Keratinocyte (primary cell): ENCODE measurements at regions not wholly inside any gene's neighbourhood (a gene's known extent, or its start where the extent isn't known, plus 50 kb on each side); places are given as distances from the start of the nearest gene placed in this dataset.

Source experiments
- DNase-seq: peaks from one replicate; pipeline ENCODE4 v3.0.0-alpha.2; 2011; ENCODE audit warnings: low read depth, missing footprints, low spot score
- FAIRE-seq: peaks from 2 replicates; lab custom pipeline; 2011; peaks lifted over from hg19 to GRCh38; lab: Jason Lieb, UNC
- H2AFZ ChIP-seq: 2 replicates; pipeline ENCODE4 v1.6.0; 2012; ENCODE audit warnings: low read length, control low read depth, inconsistent platforms; ENCODE audit not compliant: control insufficient read depth
- H3K27ac ChIP-seq: 2 replicates; pipeline ENCODE4 v1.5.1; 2011; ENCODE audit warnings: low read length; ENCODE audit not compliant: control insufficient read depth, insufficient read depth
- H3K27me3 ChIP-seq: 3 replicates; pipeline ENCODE4 v1.6.0; 2011; ENCODE audit warnings: low read length; ENCODE audit not compliant: control insufficient read depth, insufficient read depth; ENCODE audit errors: extremely low read depth
- H3K36me3 ChIP-seq, 2 experiments: 2 replicates in 1 of 2; 3 replicates in 1 of 2; pipeline ENCODE4 v1.5.1; 2011; ENCODE audit warnings: low read length in 2 of 2, mild to moderate bottlenecking in 1 of 2; ENCODE audit not compliant: control insufficient read depth in 2 of 2, insufficient read depth in 2 of 2; ENCODE audit errors: extremely low read depth in 1 of 2
- H3K4me1 ChIP-seq: 3 replicates; pipeline ENCODE4 v1.5.1; 2011; ENCODE audit warnings: low read length; ENCODE audit not compliant: control insufficient read depth, insufficient read depth; ENCODE audit errors: extremely low read depth
- H3K4me2 ChIP-seq: 3 replicates; pipeline ENCODE4 v1.6.0; 2011; ENCODE audit warnings: low read depth, low read length; ENCODE audit not compliant: control insufficient read depth, insufficient read depth; ENCODE audit errors: extremely low read depth
- H3K4me3 ChIP-seq, 3 experiments: fragments of 200-600 bp in 1 of 3; sonication (generic) in 1 of 3; 2 replicates in 2 of 3; 3 replicates in 1 of 3; pipeline ENCODE4 v1.5.1; 2011 to 2016; ENCODE audit warnings: low read length in 3 of 3, mild to moderate bottlenecking in 3 of 3, control low read depth in 2 of 3, inconsistent platforms in 1 of 3, low read depth in 1 of 3, mixed read lengths in 1 of 3, mixed run types in 1 of 3, moderate library complexity in 1 of 3; ENCODE audit not compliant: control insufficient read depth in 2 of 3, insufficient read depth in 2 of 3; ENCODE audit errors: extremely low read depth in 1 of 3
- H3K79me2 ChIP-seq: 2 replicates; pipeline ENCODE4 v1.6.0; 2012; ENCODE audit warnings: low read length; ENCODE audit not compliant: control insufficient read depth, insufficient read depth
- H3K9ac ChIP-seq: 3 replicates; pipeline ENCODE4 v1.6.0; 2011; ENCODE audit warnings: low read length; ENCODE audit not compliant: control insufficient read depth, insufficient read depth; ENCODE audit errors: extremely low read depth
- H3K9me1 ChIP-seq: 3 replicates; pipeline ENCODE4 v1.6.0; 2011; ENCODE audit warnings: low read length; ENCODE audit not compliant: control insufficient read depth, insufficient read depth; ENCODE audit errors: extremely low read depth
- H3K9me3 ChIP-seq: 2 replicates; pipeline ENCODE4 v1.5.1; 2012; ENCODE audit warnings: low read depth, low read length; ENCODE audit not compliant: control insufficient read depth
- H4K20me1 ChIP-seq: 3 replicates; pipeline ENCODE4 v1.6.0; 2011; ENCODE audit warnings: low read length; ENCODE audit not compliant: control insufficient read depth, insufficient read depth; ENCODE audit errors: extremely low read depth
- EZH2 ChIP-seq: IDR thresholded peaks from one replicate; pipeline ENCODE4 v1.6.1; 2012; ENCODE audit warnings: inconsistent platforms, mild to moderate bottlenecking, low read length, moderate library complexity
- dilution Hi-C: fragments of 300-500 bp; cut with MboI; formaldehyde crosslinking; loops from one replicate; pipeline ENCODE4 v1.7.0; 2020; ENCODE audit warnings: low sequenced_read_pairs; ENCODE audit not compliant: extremely low pct_ligation_motif_present
- TF ChIP-seq, protein P1 (sequence below), 3 experiments: IDR thresholded peaks in 1 of 3; conservative IDR thresholded peaks in 1 of 3; optimal IDR thresholded peaks in 1 of 3; 2 replicates in 2 of 3; 3 replicates in 1 of 3; pipeline versions ENCODE3 to v1.5.1; 2011; ENCODE audit warnings: low read length in 3 of 3, mild to moderate bottlenecking in 3 of 3, moderate library complexity in 2 of 3, control low read depth in 1 of 3, inconsistent platforms in 1 of 3; ENCODE audit not compliant: insufficient read depth in 2 of 3; ENCODE audit errors: extremely low read depth in 1 of 3

DNA sequence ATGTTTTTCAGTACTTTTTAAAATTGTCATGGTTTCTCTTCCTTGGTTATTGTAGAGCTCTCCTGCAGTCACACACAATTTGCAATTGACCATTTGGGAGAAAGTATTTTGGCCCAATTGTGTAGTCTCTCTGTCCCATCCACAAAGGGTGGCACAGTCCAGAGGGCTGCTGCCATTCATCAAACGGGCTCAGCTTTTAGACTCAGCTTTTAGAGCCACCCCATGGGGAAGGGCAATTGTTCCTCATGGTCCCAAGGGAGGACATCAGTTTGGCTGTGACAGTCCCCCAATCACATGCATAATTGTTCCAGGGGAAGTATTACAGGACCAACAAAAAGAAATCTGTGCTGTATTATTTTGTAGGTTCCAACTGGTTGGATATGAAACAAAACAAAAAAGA is 207.6 kb downstream of the ZNF462 start:
- H3K9ac ChIP-seq: no peak overlapping the region
- H3K4me3 ChIP-seq: no peak overlapping the region
- TF ChIP-seq EZH2: no peak
- TF ChIP-seq, protein P1, sequence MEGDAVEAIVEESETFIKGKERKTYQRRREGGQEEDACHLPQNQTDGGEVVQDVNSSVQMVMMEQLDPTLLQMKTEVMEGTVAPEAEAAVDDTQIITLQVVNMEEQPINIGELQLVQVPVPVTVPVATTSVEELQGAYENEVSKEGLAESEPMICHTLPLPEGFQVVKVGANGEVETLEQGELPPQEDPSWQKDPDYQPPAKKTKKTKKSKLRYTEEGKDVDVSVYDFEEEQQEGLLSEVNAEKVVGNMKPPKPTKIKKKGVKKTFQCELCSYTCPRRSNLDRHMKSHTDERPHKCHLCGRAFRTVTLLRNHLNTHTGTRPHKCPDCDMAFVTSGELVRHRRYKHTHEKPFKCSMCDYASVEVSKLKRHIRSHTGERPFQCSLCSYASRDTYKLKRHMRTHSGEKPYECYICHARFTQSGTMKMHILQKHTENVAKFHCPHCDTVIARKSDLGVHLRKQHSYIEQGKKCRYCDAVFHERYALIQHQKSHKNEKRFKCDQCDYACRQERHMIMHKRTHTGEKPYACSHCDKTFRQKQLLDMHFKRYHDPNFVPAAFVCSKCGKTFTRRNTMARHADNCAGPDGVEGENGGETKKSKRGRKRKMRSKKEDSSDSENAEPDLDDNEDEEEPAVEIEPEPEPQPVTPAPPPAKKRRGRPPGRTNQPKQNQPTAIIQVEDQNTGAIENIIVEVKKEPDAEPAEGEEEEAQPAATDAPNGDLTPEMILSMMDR (optimal IDR thresholded peaks at IDR 0.05 in 1 of 3, IDR thresholded peaks at IDR 0.05 in 1 of 3, conservative IDR thresholded peaks at IDR 0.05 in 1 of 3; ENCODE audit: extremely low read depth in 1 of 3, insufficient read depth in 2 of 3, low read length in 3 of 3): no peak
- no peaks in the 10 kb centered on the region for H3K27me3 ChIP-seq
- H3K9me1 ChIP-seq: no peaks in the 10 kb centered on the region
- no peak overlapping the region for H3K4me2 ChIP-seq
- H3K4me1 ChIP-seq: no peaks in the 10 kb centered on the region
- DNase-seq (no peak), FAIRE-seq (no peak)
- dilution Hi-C loops: no loop called here
- H3K36me3 ChIP-seq: no peaks in the 10 kb centered on the region
- no peak overlapping the region for H3K27ac ChIP-seq
- no peaks in the 10 kb centered on the region for H4K20me1 ChIP-seq
- H2AFZ ChIP-seq: no peak overlapping the region
- H3K79me2 ChIP-seq: no peaks in the 10 kb centered on the region
- H3K9me3 ChIP-seq: no peaks in the 10 kb centered on the region

DNA sequence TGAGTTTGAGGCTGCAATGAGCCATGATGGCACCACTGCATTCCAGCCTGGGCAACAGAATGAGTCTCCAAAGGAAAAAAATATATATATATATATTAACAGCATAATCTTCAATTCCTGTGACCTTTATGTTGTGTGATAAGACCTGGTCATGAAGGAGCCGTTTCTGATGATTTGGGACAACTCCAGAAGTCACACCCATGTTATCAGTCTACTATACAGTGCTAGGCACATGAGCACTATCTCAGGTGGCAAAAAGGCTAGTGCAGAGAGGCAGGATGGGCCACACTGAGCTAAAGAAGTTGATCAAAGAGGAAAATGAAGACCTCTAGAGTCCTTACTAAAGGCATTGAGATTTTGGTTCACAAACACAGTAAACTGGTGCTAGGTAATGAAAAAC is 205.0 kb upstream of the RAD23B start:
- H3K79me2 ChIP-seq: no peaks in the 10 kb centered on the region
- no peaks in the 10 kb centered on the region for H3K4me1 ChIP-seq
- no peaks in the 10 kb centered on the region for H3K9me3 ChIP-seq
- H3K4me3 ChIP-seq: no peak overlapping the region
- peaks cover 7% of the 10 kb centered on the region for H3K27me3 ChIP-seq
- no peaks in the 10 kb centered on the region for H3K36me3 ChIP-seq
- dilution Hi-C loops: no loop called here
- DNase-seq (no peak), FAIRE-seq (no peak)
- H4K20me1 ChIP-seq: no peaks in the 10 kb centered on the region
- no peak overlapping the region for H3K9ac ChIP-seq
- H3K27ac ChIP-seq: no peak overlapping the region
- H2AFZ ChIP-seq: no peak overlapping the region
- TF ChIP-seq, protein P1 (optimal IDR thresholded peaks at IDR 0.05 in 1 of 3, IDR thresholded peaks at IDR 0.05 in 1 of 3, conservative IDR thresholded peaks at IDR 0.05 in 1 of 3; ENCODE audit: extremely low read depth in 1 of 3, insufficient read depth in 2 of 3, low read length in 3 of 3): no peak
- no peak for TF ChIP-seq EZH2
- no peaks in the 10 kb centered on the region for H3K9me1 ChIP-seq
- no peak overlapping the region for H3K4me2 ChIP-seq
